Osteoblast (primary cell): ENCODE measurements at regions not wholly inside any gene's neighbourhood (a gene's known extent, or its start where the extent isn't known, plus 50 kb on each side); places are given as distances from the start of the nearest gene placed in this dataset.

Experiments used
- DNase-seq: peaks from one replicate; pipeline ENCODE4 v3.0.0; 2011; ENCODE audit warnings: low spot score, mixed read lengths; ENCODE audit not compliant: insufficient read length; ENCODE audit errors: missing footprints
- H2AFZ ChIP-seq: 2 replicates; pipeline ENCODE4 v1.6.0; 2011; ENCODE audit warnings: mild to moderate bottlenecking, low read length
- H3K27ac ChIP-seq: 2 replicates; pipeline ENCODE4 v1.5.1; 2011; ENCODE audit warnings: mild to moderate bottlenecking, low read depth, low read length, moderate library complexity
- H3K27me3 ChIP-seq: 2 replicates; pipeline ENCODE4 v1.6.0; 2012; ENCODE audit warnings: mild to moderate bottlenecking, control low read depth, inconsistent platforms, low read length, moderate library complexity; ENCODE audit not compliant: insufficient read depth
- H3K36me3 ChIP-seq: 2 replicates; pipeline ENCODE4 v1.5.1; 2011; ENCODE audit warnings: mild to moderate bottlenecking, low read length, control low read depth, moderate library complexity; ENCODE audit not compliant: insufficient read depth
- H3K4me1 ChIP-seq: 2 replicates; pipeline ENCODE4 v1.5.1; 2011; ENCODE audit warnings: mild to moderate bottlenecking, low read length, control low read depth, moderate library complexity; ENCODE audit not compliant: insufficient read depth
- H3K4me2 ChIP-seq: 2 replicates; pipeline ENCODE4 v1.6.0; 2011; ENCODE audit warnings: mild to moderate bottlenecking, low read length; ENCODE audit not compliant: insufficient read depth
- H3K4me3 ChIP-seq: fragments of 200-600 bp; sonication (generic); 3 replicates; pipeline ENCODE4 v1.5.1; 2012; ENCODE audit warnings: mild to moderate bottlenecking, low read length, inconsistent platforms; ENCODE audit not compliant: insufficient read depth
- H3K79me2 ChIP-seq: 2 replicates; pipeline ENCODE4 v1.6.0; 2012; ENCODE audit warnings: mild to moderate bottlenecking, low read length, control low read depth, inconsistent platforms; ENCODE audit not compliant: insufficient read depth
- H3K9me3 ChIP-seq: 2 replicates; pipeline ENCODE4 v1.5.1; 2011; ENCODE audit warnings: low read depth, low read length, control low read depth
- H4K20me1 ChIP-seq: 2 replicates; pipeline ENCODE4 v1.6.0; 2012; ENCODE audit warnings: mild to moderate bottlenecking, low read length, control low read depth; ENCODE audit not compliant: insufficient read depth
- CTCF ChIP-seq: IDR thresholded peaks from 2 replicates; pipeline ENCODE4 v1.5.1; 2011; ENCODE audit warnings: mild to moderate bottlenecking, low read depth, low read length, moderate library complexity; ENCODE audit errors: extremely low read depth

- Histone ChIP-seq H2AFZ (no peak overlapping the region), H4K20me1 (no peaks in the 10 kb centered on the region), H3K4me2 (no peak overlapping the region), H3K27me3 (no peaks in the 10 kb centered on the region), H3K79me2 (no peaks in the 10 kb centered on the region), H3K36me3 (no peaks in the 10 kb centered on the region), H3K9me3 (no peaks in the 10 kb centered on the region), H3K27ac (no peak overlapping the region), H3K4me1 (no peaks in the 10 kb centered on the region), H3K4me3 (no peak overlapping the region)
- no peak for TF ChIP-seq CTCF
- no peak for DNase-seq
These were observed 88.1 kb upstream of the KCND2 start for GRCh38 chr7:120184866-120185265.

DNA sequence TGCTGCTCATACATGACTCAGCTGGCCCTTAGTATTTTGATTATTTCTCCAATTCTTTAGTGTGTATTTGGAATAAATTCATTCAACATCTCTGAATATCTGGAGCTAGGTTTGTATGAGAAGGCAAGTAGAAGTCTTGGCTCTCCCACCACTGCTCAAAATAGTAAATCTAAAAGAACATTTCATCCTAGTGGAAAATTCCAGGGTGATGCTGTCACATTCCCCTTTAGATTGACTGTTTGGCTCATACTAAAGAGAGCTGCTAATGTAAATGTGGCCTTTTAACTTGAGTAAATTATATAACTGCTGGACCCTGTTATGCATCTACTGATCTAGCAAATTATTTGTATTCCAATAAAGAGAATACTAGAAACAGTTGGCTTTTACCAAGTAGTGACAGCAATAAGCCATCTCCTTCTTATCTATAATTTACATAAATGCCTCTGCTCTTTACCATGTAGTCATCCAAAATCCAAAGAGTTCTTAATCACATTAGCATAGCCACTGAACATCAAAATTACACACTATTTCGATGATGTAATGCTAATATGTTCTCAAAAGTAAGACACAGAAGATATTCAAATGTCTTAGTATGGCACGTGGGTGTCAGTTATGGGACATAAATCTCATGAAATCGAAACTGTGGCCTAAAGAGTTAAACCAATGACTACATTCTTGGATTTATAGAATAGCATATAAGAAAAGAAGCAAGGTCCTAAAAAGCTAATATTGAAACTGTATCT, 86.9 kb upstream of the KCND2 start:
- TF ChIP-seq CTCF, result no peak
- H3K4me2 ChIP-seq, result no peak overlapping the region

DNA sequence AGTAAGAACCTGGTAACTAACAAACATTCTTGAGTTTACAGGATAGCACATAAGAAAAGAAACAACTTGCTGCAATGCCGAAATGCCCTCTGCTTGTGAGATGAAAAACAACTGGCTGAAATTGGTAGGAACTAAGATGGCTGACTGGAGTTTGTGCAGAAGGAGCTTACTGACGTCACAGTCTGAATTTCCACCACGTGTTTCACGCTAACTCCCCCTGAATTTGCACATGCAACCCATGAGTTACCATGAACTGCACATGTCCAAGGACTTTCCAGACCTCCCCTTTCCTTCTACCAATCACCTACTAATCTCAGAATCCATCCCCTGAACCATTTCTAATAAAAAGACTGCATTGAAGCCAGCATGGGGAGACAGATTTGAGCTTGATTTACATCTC, 86.3 kb upstream of the KCND2 start:
- no peak for TF ChIP-seq CTCF
- Histone ChIP-seq H3K4me3 (no peak overlapping the region), H3K4me1 (no peaks in the 10 kb centered on the region), H4K20me1 (no peaks in the 10 kb centered on the region), H3K79me2 (no peaks in the 10 kb centered on the region), H2AFZ (no peak overlapping the region), H3K36me3 (no peaks in the 10 kb centered on the region), H3K27ac (no peak overlapping the region), H3K27me3 (no peaks in the 10 kb centered on the region), H3K4me2 (no peak overlapping the region), H3K9me3 (no peaks in the 10 kb centered on the region)
- DNase-seq, result no peak

More for the DNA sequence above, 86.9 kb upstream of the KCND2 start:
- Histone ChIP-seq H4K20me1 (no peaks in the 10 kb centered on the region), H3K4me1 (no peaks in the 10 kb centered on the region), H3K79me2 (no peaks in the 10 kb centered on the region), H2AFZ (no peak overlapping the region), H3K36me3 (no peaks in the 10 kb centered on the region), H3K27ac (no peak overlapping the region), H3K27me3 (no peaks in the 10 kb centered on the region), H3K9me3 (no peaks in the 10 kb centered on the region), H3K4me3 (no peak overlapping the region)
- DNase-seq, result no peak

GRCh38 chr7:120189623-120190022, 83.4 kb upstream of the KCND2 start:
- Histone ChIP-seq H3K27ac (no peak overlapping the region), H3K79me2 (no peaks in the 10 kb centered on the region), H3K4me1 (no peaks in the 10 kb centered on the region), H3K27me3 (no peaks in the 10 kb centered on the region), H3K4me2 (no peak overlapping the region), H4K20me1 (no peaks in the 10 kb centered on the region), H2AFZ (no peak overlapping the region), H3K4me3 (no peak overlapping the region), H3K36me3 (no peaks in the 10 kb centered on the region), H3K9me3 (no peaks in the 10 kb centered on the region)
- no peak for DNase-seq
- no peak for TF ChIP-seq CTCF
